ENCODE measurements at regions not wholly inside any gene's neighbourhood (a gene's known extent, or its start where the extent isn't known, plus 50 kb on each side); places are given as distances from the start of the nearest gene placed in this dataset. TPM values are rescaled to one million over a fixed set of nuclear protein-coding genes. Genes with fewer than 3 reads are reported as not detected.

Small RNA genes lying in the stretch of these regions (small RNA-seq; reads per million reads assigned to genes)
- gene AL163153.1 (not detected), gene AL358913.1 (not detected), gene AL442163.3 (not detected)

Data from HT1080 (cell line).